HUES48 (cell line): ENCODE measurements at regions not wholly inside any gene's neighbourhood (a gene's known extent, or its start where the extent isn't known, plus 50 kb on each side); places are given as distances from the start of the nearest gene placed in this dataset.

Source experiments
- H3K27ac ChIP-seq: one replicate; pipeline ENCODE4 v1.7.0; 2013; ENCODE audit warnings: low read depth, low read length, inconsistent platforms
- H3K27me3 ChIP-seq: 2 replicates; pipeline ENCODE4 v1.6.1; 2013; ENCODE audit warnings: mild to moderate bottlenecking, low read length; ENCODE audit not compliant: control insufficient read depth, insufficient read depth
- H3K36me3 ChIP-seq: 2 replicates; pipeline ENCODE4 v1.6.1; 2013; ENCODE audit warnings: low read length; ENCODE audit not compliant: control insufficient read depth, insufficient read depth
- H3K4me1 ChIP-seq: 2 replicates; pipeline ENCODE4 v1.6.1; 2013; ENCODE audit warnings: mild to moderate bottlenecking, low read length; ENCODE audit not compliant: control insufficient read depth, insufficient read depth
- H3K4me3 ChIP-seq: 2 replicates; pipeline ENCODE4 v1.5.1; 2013; ENCODE audit warnings: mild to moderate bottlenecking, low read depth, low read length
- H3K9ac ChIP-seq: 2 replicates; pipeline ENCODE4 v1.6.1; 2013; ENCODE audit warnings: mild to moderate bottlenecking, low read depth, low read length, moderate library complexity
- H3K9me3 ChIP-seq: 2 replicates; pipeline ENCODE4 v1.6.1; 2013; ENCODE audit warnings: low read length; ENCODE audit not compliant: control insufficient read depth, insufficient read depth

GRCh38 chr18:28718696-28719095 is 541.8 kb upstream of the CDH2 start:
- H3K27ac ChIP-seq = no peak overlapping the region

GRCh38 chr18:28716338-28716737 is 539.4 kb upstream of the CDH2 start:
- Histone ChIP-seq H3K4me3 (no peak overlapping the region), H3K9me3 (no peaks in the 10 kb centered on the region), H3K27ac (no peak overlapping the region), H3K9ac (no peak overlapping the region), H3K4me1 (peaks cover 37% of the 10 kb centered on the region), H3K27me3 (no peaks in the 10 kb centered on the region), H3K36me3 (no peaks in the 10 kb centered on the region)

More at GRCh38 chr18:28718696-28719095, 541.8 kb upstream of the CDH2 start:
- no peak overlapping the region for H3K4me3 ChIP-seq
- H3K36me3 ChIP-seq = no peaks in the 10 kb centered on the region
- H3K4me1 ChIP-seq = peaks cover 18% of the 10 kb centered on the region
- H3K9me3 ChIP-seq = no peaks in the 10 kb centered on the region
- no peak overlapping the region for H3K9ac ChIP-seq
- H3K27me3 ChIP-seq = no peaks in the 10 kb centered on the region

GRCh38 chr18:28715206-28715605 is 538.3 kb upstream of the CDH2 start:
- no peaks in the 10 kb centered on the region for H3K36me3 ChIP-seq
- H3K27me3 ChIP-seq = no peaks in the 10 kb centered on the region
- no peak overlapping the region for H3K4me3 ChIP-seq
- H3K27ac ChIP-seq = peak overlapping the region; percentile 39
- H3K9me3 ChIP-seq = no peaks in the 10 kb centered on the region
- H3K4me1 ChIP-seq = peaks cover 48% of the 10 kb centered on the region
- no peak overlapping the region for H3K9ac ChIP-seq

- Histone ChIP-seq H3K4me3 (peak overlapping the region; percentile 35; the same call in 1 of the 2 replicates), H3K27ac (peak overlapping the region; percentile 40), H3K27me3 (no peaks in the 10 kb centered on the region), H3K9me3 (no peaks in the 10 kb centered on the region), H3K9ac (no peak overlapping the region), H3K4me1 (peaks cover 48% of the 10 kb centered on the region), H3K36me3 (no peaks in the 10 kb centered on the region)
Measured at GRCh38 chr18:28714498-28714897, 537.6 kb upstream of the CDH2 start.

- no peak overlapping the region for H3K4me3 ChIP-seq
- no peak overlapping the region for H3K9ac ChIP-seq
- no peaks in the 10 kb centered on the region for H3K27me3 ChIP-seq
- H3K27ac ChIP-seq = no peak overlapping the region
- no peaks in the 10 kb centered on the region for H3K36me3 ChIP-seq
- H3K4me1 ChIP-seq = peaks cover 48% of the 10 kb centered on the region
- H3K9me3 ChIP-seq = no peaks in the 10 kb centered on the region
Measured at GRCh38 chr18:28712796-28713425, 536.0 kb upstream of the CDH2 start.

GRCh38 chr18:28712172-28712571 is 535.2 kb upstream of the CDH2 start:
- Histone ChIP-seq H3K4me1 (peaks cover 52% of the 10 kb centered on the region), H3K4me3 (no peak overlapping the region), H3K36me3 (no peaks in the 10 kb centered on the region), H3K27me3 (no peaks in the 10 kb centered on the region), H3K9ac (no peak overlapping the region), H3K9me3 (no peaks in the 10 kb centered on the region), H3K27ac (no peak overlapping the region)

- Histone ChIP-seq H3K9ac (no peak overlapping the region), H3K4me3 (no peak overlapping the region; the same call in 1 of the 2 replicates), H3K36me3 (no peaks in the 10 kb centered on the region), H3K27ac (peak overlapping the region; percentile 15), H3K9me3 (no peaks in the 10 kb centered on the region), H3K27me3 (no peaks in the 10 kb centered on the region), H3K4me1 (peaks cover 55% of the 10 kb centered on the region)
Measured at GRCh38 chr18:28711096-28711495, 534.2 kb upstream of the CDH2 start.

- Histone ChIP-seq H3K4me1 (peaks cover 42% of the 10 kb centered on the region), H3K27ac (peak overlapping the region; percentile 17), H3K27me3 (no peaks in the 10 kb centered on the region)
Measured at GRCh38 chr18:28707006-28707405, 530.1 kb upstream of the CDH2 start.

GRCh38 chr18:28706397-28706796 is 529.5 kb upstream of the CDH2 start:
- Histone ChIP-seq H3K4me1 (peaks cover 39% of the 10 kb centered on the region), H3K9ac (no peak overlapping the region), H3K27me3 (no peaks in the 10 kb centered on the region), H3K9me3 (no peaks in the 10 kb centered on the region), H3K4me3 (no peak overlapping the region), H3K27ac (no peak overlapping the region), H3K36me3 (no peaks in the 10 kb centered on the region)

More at GRCh38 chr18:28707006-28707405, 530.1 kb upstream of the CDH2 start:
- no peak overlapping the region for H3K9ac ChIP-seq
- H3K36me3 ChIP-seq = no peaks in the 10 kb centered on the region
- no peaks in the 10 kb centered on the region for H3K9me3 ChIP-seq
- H3K4me3 ChIP-seq = no peak overlapping the region

- Histone ChIP-seq H3K9me3 (no peaks in the 10 kb centered on the region), H3K36me3 (no peaks in the 10 kb centered on the region), H3K9ac (no peak overlapping the region), H3K4me3 (no peak overlapping the region), H3K4me1 (peaks cover 30% of the 10 kb centered on the region), H3K27ac (no peak overlapping the region), H3K27me3 (no peaks in the 10 kb centered on the region)
Measured at GRCh38 chr18:28705482-28705881, 528.6 kb upstream of the CDH2 start.

- no peak overlapping the region for H3K4me3 ChIP-seq
- H3K4me1 ChIP-seq = peaks cover 38% of the 10 kb centered on the region
- H3K9me3 ChIP-seq = no peaks in the 10 kb centered on the region
- H3K9ac ChIP-seq = no peak overlapping the region
- no peaks in the 10 kb centered on the region for H3K27me3 ChIP-seq
- no peak overlapping the region for H3K27ac ChIP-seq
- H3K36me3 ChIP-seq = no peaks in the 10 kb centered on the region
Measured at GRCh38 chr18:28692337-28692736, 515.4 kb upstream of the CDH2 start.
